HG03460 (cell line): ENCODE measurements at regions not wholly inside any gene's neighbourhood (a gene's known extent, or its start where the extent isn't known, plus 50 kb on each side); places are given as distances from the start of the nearest gene placed in this dataset.
"Not testable (repeated sequence)": the region's sequence is repeated elsewhere in the genome, so short reads cannot be mapped to it uniquely, and the experiment has no call there.

Experiments used
- ATAC-seq: cut with Tn5 transposase; IDR thresholded peaks from one replicate; pipeline ENCODE4 v1.9.1; 2021; ENCODE audit not compliant: unreplicated experiment

GRCh38 chr5:54885636-54886035 is 99.8 kb downstream of the ESM1 start:
- ATAC-seq, result no peak

- no peak for ATAC-seq
Observed at GRCh38 chr5:54884195-54884536, 101.2 kb downstream of the ESM1 start.

DNA sequence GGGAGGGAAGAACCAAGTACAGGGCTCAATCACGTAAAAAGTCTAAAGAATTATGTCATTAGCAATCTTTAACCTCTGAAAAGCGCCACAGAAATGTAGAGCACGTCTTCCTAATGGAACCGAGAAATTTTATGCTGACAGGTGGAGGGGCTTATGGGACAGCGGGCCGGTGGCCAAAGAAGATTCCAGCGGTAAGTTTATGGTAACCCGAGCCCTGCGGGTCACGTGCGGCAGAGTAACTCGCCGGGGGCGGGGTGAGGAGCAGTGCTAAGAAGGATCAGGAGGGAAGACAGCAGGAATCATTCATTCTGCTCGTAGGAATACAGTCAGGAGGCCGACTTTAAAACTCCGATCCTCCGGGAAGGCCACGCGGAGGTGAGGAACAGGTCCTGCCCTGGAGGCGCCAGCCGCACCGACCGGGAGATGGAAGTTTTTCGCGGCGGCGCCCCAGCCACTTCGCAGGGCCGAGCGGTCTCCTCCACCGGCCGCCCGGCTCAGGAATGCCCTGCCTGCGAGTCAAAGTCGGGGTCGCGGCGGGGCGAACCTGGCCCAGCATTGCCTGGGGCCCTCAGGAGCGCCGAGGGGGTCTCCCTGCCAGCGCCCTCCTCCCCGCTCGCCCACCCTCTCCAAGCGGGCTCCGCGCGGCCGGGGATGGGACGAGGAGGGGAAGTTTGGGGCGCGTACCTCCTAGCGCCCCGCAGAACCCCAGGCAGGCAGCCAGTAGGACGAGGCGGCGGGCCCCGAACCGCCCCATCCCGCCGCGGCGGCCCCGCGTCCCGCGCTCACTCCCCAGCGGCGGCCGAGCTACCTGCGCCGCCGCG is 101.8 kb downstream of the ESM1 start:
- ATAC-seq, result no peak

- no peak for ATAC-seq
Observed at GRCh38 chr5:54882841-54883240, 102.6 kb downstream of the ESM1 start.

DNA sequence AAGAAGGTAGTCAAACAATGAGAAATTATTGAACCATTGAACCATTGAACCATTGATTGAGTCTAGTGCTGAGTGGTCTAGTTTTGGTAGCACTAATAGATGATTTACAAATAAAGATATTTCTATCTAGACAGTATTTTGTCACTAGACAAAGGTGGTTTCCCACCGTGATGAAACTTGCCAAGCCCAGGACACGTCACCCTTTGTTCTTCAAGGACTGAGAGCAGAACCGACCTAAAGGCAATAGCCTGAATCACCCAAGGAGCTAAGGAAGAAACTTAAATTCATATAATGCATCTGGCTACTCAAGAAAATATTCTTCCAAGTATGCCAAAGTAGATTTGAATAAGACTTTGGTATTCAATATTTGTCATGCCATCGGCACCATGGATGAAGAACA is 103.3 kb downstream of the ESM1 start:
- ATAC-seq, result no peak

- ATAC-seq, result no peak
Observed at GRCh38 chr5:54881286-54882005, 103.9 kb downstream of the ESM1 start.

GRCh38 chr5:54876976-54877375 is 108.4 kb downstream of the ESM1 start:
- no peak for ATAC-seq

DNA sequence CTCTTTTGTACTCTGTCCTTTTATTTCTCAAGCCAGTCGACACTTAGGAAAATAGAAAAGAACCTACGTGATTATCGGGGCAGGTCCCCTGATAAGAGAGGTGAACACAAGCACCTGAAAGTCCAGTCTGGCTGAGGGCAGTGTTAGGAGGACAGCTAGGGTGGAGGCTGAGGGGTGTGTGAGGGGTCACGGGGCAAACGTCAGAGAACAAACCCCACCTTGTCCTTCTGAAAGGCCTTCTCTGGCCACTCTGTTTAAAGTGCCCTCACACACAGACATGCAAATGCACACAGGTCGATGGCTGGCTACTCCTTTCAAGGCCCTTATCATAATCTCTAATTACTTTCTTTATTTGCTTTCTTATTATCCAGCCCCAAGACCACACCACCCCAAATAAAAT is 108.8 kb downstream of the ESM1 start:
- no peak for ATAC-seq

DNA sequence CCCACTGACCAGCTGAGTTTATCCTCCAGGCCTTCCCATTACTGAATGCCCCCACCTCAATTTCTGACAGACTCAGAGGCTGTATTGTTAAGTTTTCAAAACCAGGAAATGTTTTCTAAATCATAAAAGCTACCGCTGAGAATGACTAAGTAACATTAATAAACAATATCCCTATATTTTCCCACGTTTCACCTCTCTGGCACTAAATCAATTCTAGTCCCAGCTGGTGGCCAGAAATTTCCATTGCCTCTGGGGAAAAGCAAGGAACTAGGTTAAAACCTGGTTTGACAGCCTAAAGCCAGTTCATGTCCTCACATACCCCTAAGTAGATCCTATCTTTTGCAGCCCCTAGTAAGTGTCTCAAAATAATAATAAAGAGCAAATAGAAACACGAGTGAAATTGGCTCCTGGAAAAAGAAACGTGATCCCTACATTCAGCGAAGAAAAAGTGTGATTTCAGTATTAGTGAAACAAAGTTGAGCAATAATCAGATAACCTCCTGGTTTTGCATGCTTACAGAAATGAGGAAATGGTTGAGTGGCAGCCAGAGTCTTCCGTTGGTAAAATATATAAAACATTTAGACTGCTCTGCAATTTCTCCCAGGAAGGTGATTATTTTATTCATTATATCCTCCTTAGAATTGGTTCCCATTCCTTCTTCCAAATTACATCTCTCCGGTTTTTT is 110.9 kb downstream of the ESM1 start:
- no peak for ATAC-seq

DNA sequence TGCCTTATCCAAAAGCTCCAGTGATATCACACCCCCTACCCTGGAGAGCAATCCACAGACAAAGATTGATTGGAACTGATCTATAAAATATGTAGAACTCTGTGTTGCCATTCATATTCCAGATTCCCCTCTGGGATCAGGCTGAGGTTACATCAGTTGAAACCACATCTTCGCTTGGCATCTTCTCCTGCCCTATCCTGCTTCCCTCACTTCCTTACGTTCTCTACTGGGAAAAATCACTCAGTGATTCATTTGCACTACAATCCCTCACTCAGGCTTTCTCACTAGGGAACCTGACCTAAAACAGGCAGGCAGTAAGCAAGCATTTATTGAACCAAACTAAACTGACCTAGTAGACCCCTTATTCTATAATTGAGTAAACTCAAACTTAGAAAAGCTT is 111.7 kb downstream of the ESM1 start:
- no peak for ATAC-seq

DNA sequence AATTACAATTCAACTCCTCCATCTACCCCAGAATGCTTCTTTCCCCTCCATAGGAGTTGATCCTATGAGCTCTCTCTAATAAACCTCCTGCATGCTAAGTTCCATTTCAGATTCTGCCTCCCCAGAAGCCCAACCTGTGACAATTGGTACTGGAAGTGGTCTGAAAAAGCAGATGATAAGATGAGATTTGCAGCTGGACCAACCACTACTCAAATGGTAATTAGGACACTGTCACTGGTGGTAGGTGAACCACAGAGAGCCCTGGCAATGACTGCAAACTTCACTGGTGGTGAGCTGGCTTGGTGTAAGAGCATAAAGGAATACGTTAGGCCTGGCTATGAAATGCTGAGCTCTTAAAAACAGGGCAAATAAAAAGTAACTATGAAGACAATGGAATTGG is 112.6 kb downstream of the ESM1 start:
- no peak for ATAC-seq

DNA sequence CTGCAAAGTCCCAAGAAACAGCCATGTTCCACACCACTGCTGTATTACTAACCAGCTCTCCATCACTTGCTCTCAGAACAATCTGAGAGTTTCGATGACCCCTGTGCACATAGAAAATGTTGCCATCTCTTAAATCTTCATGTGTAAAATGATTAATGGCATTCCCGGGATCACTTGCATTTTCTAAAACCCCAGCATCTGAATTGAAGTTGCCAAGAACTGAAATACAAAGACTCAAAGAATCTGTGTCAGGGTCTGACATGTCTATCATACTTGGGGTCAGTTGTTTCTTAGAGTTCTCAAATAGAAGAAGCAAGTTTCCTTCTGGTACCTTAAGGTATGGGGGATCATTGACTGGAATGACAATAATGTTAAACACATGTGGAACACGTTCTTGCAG is 115.1 kb downstream of the ESM1 start:
- ATAC-seq, result no peak

GRCh38 chr5:54869691-54870090 is 115.7 kb downstream of the ESM1 start:
- no peak for ATAC-seq

GRCh38 chr5:54868511-54869483 is 116.6 kb downstream of the ESM1 start:
- ATAC-seq, result no peak

DNA sequence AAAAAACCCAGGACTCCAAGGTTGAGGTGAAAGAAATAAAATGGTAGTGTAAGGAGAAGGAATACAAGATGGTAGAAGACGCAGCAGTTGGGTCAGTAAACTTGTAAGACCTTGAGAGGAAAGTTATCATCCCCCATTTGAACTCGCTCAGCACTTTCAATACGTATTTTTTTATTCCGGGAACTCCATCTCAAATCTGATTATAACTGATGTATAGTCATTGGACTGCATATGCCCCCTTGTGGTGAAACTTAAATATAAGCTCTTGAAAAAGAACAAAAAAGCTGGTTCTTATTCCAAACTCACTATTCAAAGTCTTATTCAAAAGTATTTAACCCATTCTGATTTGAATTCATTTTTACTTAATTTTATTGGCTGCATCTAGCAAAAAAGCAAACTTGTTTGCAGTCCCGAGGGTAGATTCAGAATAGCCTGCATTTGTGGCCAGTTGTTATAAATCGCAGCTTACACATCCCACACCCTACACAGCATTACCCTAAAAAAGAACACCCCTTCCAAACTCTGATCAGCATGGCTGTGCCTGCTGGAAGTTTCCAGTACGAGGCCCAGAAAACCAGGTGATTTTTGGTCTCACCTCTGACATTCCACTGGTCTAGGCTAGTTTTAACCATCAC is 118.0 kb downstream of the ESM1 start:
- ATAC-seq, result no peak

DNA sequence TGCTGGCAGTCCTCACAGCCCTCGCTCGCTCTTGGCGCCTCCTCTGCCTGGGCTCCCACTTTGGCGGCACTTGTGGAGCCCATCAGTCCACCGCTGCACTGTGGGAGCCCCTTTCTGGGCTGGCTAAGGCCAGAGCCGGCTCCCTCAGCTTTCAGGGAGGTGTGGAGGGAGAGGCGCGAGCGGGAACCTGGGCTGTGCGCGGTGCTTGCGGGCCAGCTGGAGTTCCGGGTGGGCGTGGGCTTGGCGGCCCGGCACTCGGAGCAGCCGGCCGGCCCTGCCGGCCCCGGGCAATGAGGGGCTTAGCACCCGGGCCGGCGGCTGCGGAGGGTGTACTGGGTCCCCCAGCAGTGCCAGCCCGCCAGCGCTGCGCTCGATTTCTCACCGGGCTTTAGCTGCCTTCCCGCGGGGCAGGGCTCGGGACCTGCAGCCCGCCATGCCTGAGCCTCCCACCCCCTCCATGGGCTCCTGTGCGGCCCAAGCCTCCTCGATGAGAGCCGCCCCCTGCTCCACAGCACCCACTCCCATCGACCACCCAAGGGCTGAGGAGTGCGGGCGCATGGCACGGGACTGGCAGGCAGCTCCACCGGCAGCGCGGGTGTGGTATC is 120.4 kb downstream of the ESM1 start:
- not testable (repeated sequence) for ATAC-seq

DNA sequence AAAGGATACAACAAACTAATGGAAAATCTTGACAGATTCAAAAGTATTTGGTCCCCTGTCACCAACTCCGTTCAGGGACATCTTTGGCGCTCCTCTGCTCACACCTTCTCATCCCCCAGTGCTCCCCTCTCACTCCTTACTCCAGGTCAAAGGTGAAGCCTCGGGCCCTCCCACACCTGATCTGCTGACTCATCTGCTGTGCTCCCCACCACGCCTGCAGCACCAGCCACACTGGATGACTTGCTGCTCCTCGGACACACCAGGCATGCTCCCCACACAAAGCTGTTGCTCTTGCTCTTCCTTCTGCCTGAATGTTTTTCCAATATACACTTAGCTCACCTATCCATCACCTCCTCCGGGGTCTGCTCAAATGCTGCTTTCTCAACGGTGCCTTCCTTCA is 123.4 kb downstream of the ESM1 start:
- ATAC-seq, result no peak

DNA sequence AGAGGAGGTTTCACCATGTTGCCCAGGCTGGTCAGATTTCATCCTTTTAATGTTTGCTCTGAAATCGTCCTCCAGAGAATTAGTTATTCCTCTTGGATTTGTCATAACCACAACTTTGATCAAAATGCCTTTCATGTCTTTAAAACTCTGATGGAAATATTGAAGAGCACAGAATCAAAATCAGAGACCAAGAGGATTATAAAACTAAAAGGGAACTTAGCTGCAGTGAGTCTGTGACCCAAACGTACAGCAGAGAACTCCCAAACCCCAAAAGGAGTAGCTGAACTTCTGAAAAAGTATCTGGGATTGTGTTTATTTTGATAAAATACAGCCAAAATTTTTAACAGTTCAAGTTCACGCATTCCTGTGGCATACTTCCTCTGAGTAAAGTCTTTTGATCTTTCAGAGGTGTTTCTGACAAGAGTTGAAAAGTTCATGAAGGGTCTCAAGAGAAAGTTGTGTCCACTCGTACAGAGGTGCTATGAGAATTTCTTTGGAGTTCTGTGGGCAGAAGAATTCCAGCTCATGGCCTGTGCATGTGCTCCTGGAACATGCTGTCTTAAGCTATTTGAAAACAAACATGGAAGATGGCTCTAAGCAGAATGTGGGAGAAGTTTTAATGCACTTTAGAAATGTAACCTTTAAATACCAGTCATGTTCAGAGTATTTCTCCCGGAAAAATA is 124.0 kb downstream of the ESM1 start:
- no peak for ATAC-seq

DNA sequence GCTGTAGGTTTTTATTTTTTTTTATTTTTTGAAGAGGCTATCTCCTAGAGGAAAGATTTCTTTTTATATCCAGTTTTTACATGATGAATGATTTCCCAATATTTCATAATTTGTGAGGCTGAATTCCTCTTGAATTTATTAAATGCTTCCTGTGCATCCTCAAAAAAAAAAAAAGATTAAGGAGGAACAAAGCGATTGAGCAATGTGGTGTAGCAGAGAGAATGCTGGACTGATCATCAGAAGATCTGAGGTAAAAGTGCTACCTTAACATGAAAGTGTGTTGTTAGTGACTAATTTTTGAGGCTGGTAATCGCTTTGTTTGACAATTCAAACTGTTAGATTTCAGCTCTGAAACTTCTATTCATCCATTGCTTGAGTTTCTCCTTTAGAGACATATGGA is 125.1 kb downstream of the ESM1 start:
- no peak for ATAC-seq
